ENCODE measurements at regions not wholly inside any gene's neighbourhood (a gene's known extent, or its start where the extent isn't known, plus 50 kb on each side); places are given as distances from the start of the nearest gene placed in this dataset.

GRCh38 chr13:85373322-85373721 lies 425.9 kb downstream of the SLITRK6 start:
- no peak overlapping the region for H3K27ac Mint-ChIP-seq
- Histone ChIP-seq H3K27me3 (replicated peaks in 1 of 2; ENCODE audit: control insufficient read depth in 2 of 2, extremely low read depth in 1 of 2, insufficient read depth in 2 of 2, low read length in 1 of 2) (no peaks in the 10 kb centered on the region), H3K27ac (ENCODE audit: low read length) (no peak overlapping the region), H3K36me3 (ENCODE audit: control insufficient read depth in 2 of 2, extremely low read depth in 1 of 2, insufficient read depth in 1 of 2, low read length in 1 of 2) (no peaks in the 10 kb centered on the region), H3K4me3 (ENCODE audit: control insufficient read depth in 1 of 2, extremely low read depth in 1 of 2, low read length in 1 of 2) (no peak overlapping the region), H3K4me1 (ENCODE audit: control insufficient read depth in 1 of 2, extremely low read depth in 1 of 2, insufficient read depth in 2 of 2, low read length in 2 of 2) (no peaks in the 10 kb centered on the region), H3K9me3 (no peaks in the 10 kb centered on the region)
- DNase-seq: no peak
- no peaks in the 10 kb centered on the region for H3K4me1 Mint-ChIP-seq
- H3K4me3 Mint-ChIP-seq: no peak overlapping the region
- CTCF ChIA-PET: no interaction called here
- ATAC-seq (replicated peaks in 1 of 4): no peak
- H3K27me3 Mint-ChIP-seq: no peaks in the 10 kb centered on the region
- no peaks in the 10 kb centered on the region for H3K36me3 Mint-ChIP-seq
- WGBS (ENCODE audit: insufficient coverage): no CpG with 5 or more reads among the region's 3 CpGs
- POLR2A ChIA-PET: no interaction called here
- peaks cover 0 to 4% (median 3%) of the 10 kb centered on the region in 3 donors for H3K9me3 Mint-ChIP-seq

GRCh38 chr13:85371254-85371653 lies 428.0 kb downstream of the SLITRK6 start:
- no peak for ATAC-seq (replicated peaks in 1 of 4)
- peaks cover 0 to 7% (median 0%) of the 10 kb centered on the region in 3 donors for H3K9me3 Mint-ChIP-seq
- Histone ChIP-seq H3K36me3 (ENCODE audit: control insufficient read depth in 2 of 2, extremely low read depth in 1 of 2, insufficient read depth in 1 of 2, low read length in 1 of 2) (no peaks in the 10 kb centered on the region), H3K4me3 (ENCODE audit: control insufficient read depth in 1 of 2, extremely low read depth in 1 of 2, low read length in 1 of 2) (no peak overlapping the region), H3K9me3 (no peaks in the 10 kb centered on the region), H3K27me3 (replicated peaks in 1 of 2; ENCODE audit: control insufficient read depth in 2 of 2, extremely low read depth in 1 of 2, insufficient read depth in 2 of 2, low read length in 1 of 2) (no peaks in the 10 kb centered on the region), H3K27ac (ENCODE audit: low read length) (no peak overlapping the region), H3K4me1 (ENCODE audit: control insufficient read depth in 1 of 2, extremely low read depth in 1 of 2, insufficient read depth in 2 of 2, low read length in 2 of 2) (no peaks in the 10 kb centered on the region)
- H3K36me3 Mint-ChIP-seq: no peaks in the 10 kb centered on the region
- H3K27ac Mint-ChIP-seq: no peak overlapping the region
- H3K27me3 Mint-ChIP-seq: no peaks in the 10 kb centered on the region
- ChIA-PET POLR2A (no interaction called here), CTCF (no interaction called here)
- H3K4me1 Mint-ChIP-seq: no peaks in the 10 kb centered on the region
- DNase-seq: no peak
- no peak overlapping the region for H3K4me3 Mint-ChIP-seq

GRCh38 chr13:85368686-85369085 lies 430.5 kb downstream of the SLITRK6 start:
- peaks cover 0 to 7% (median 4%) of the 10 kb centered on the region in 3 donors for H3K9me3 Mint-ChIP-seq
- Histone ChIP-seq H3K27me3 (replicated peaks in 1 of 2; ENCODE audit: control insufficient read depth in 2 of 2, extremely low read depth in 1 of 2, insufficient read depth in 2 of 2, low read length in 1 of 2) (no peaks in the 10 kb centered on the region), H3K36me3 (ENCODE audit: control insufficient read depth in 2 of 2, extremely low read depth in 1 of 2, insufficient read depth in 1 of 2, low read length in 1 of 2) (no peaks in the 10 kb centered on the region), H3K4me1 (ENCODE audit: control insufficient read depth in 1 of 2, extremely low read depth in 1 of 2, insufficient read depth in 2 of 2, low read length in 2 of 2) (no peaks in the 10 kb centered on the region), H3K27ac (ENCODE audit: low read length) (no peak overlapping the region), H3K4me3 (ENCODE audit: control insufficient read depth in 1 of 2, extremely low read depth in 1 of 2, low read length in 1 of 2) (no peak overlapping the region), H3K9me3 (no peaks in the 10 kb centered on the region)
- no peaks in the 10 kb centered on the region for H3K4me1 Mint-ChIP-seq
- H3K27ac Mint-ChIP-seq: no peak overlapping the region
- ATAC-seq (replicated peaks in 1 of 4): no peak
- H3K36me3 Mint-ChIP-seq: no peaks in the 10 kb centered on the region
- POLR2A ChIA-PET: no interaction called here
- CTCF ChIA-PET: no interaction called here
- no peak overlapping the region for H3K4me3 Mint-ChIP-seq
- no peak for DNase-seq
- no peaks in the 10 kb centered on the region for H3K27me3 Mint-ChIP-seq
- no CpG with 5 or more reads among the region's 1 CpG for WGBS (ENCODE audit: insufficient coverage)

- peaks cover 0 to 7% (median 4%) of the 10 kb centered on the region in 3 donors for H3K9me3 Mint-ChIP-seq
- Histone ChIP-seq H3K4me3 (ENCODE audit: control insufficient read depth in 1 of 2, extremely low read depth in 1 of 2, low read length in 1 of 2) (no peak overlapping the region), H3K27ac (ENCODE audit: low read length) (no peak overlapping the region), H3K9me3 (no peaks in the 10 kb centered on the region), H3K4me1 (ENCODE audit: control insufficient read depth in 1 of 2, extremely low read depth in 1 of 2, insufficient read depth in 2 of 2, low read length in 2 of 2) (no peaks in the 10 kb centered on the region), H3K36me3 (ENCODE audit: control insufficient read depth in 2 of 2, extremely low read depth in 1 of 2, insufficient read depth in 1 of 2, low read length in 1 of 2) (no peaks in the 10 kb centered on the region), H3K27me3 (replicated peaks in 1 of 2; ENCODE audit: control insufficient read depth in 2 of 2, extremely low read depth in 1 of 2, insufficient read depth in 2 of 2, low read length in 1 of 2) (no peaks in the 10 kb centered on the region)
- 14% methylated on average over 1 of the region's 2 CpGs for WGBS (ENCODE audit: insufficient coverage)
- no peak for ATAC-seq (replicated peaks in 1 of 4)
- POLR2A ChIA-PET: no interaction called here
- no peaks in the 10 kb centered on the region for H3K4me1 Mint-ChIP-seq
- H3K4me3 Mint-ChIP-seq: no peak overlapping the region
- no peak for DNase-seq
- H3K27ac Mint-ChIP-seq: no peak overlapping the region
- no peaks in the 10 kb centered on the region for H3K36me3 Mint-ChIP-seq
- CTCF ChIA-PET: no interaction called here
- no peaks in the 10 kb centered on the region for H3K27me3 Mint-ChIP-seq
Observed at GRCh38 chr13:85367887-85368286, 431.3 kb downstream of the SLITRK6 start.

GRCh38 chr13:85366759-85367417 lies 432.3 kb downstream of the SLITRK6 start:
- Mint-ChIP-seq H3K27me3 (no peaks in the 10 kb centered on the region), H3K4me1 (no peaks in the 10 kb centered on the region), H3K4me3 (no peak overlapping the region), H3K27ac (no peak overlapping the region), H3K36me3 (no peaks in the 10 kb centered on the region), H3K9me3 (peaks cover 0 to 5% (median 4%) of the 10 kb centered on the region in 3 donors)
- WGBS (ENCODE audit: insufficient coverage): no CpG with 5 or more reads among the region's 5 CpGs
- Histone ChIP-seq H3K4me1 (ENCODE audit: control insufficient read depth in 1 of 2, extremely low read depth in 1 of 2, insufficient read depth in 2 of 2, low read length in 2 of 2) (no peaks in the 10 kb centered on the region), H3K4me3 (ENCODE audit: control insufficient read depth in 1 of 2, extremely low read depth in 1 of 2, low read length in 1 of 2) (no peak overlapping the region), H3K27ac (ENCODE audit: low read length) (no peak overlapping the region), H3K36me3 (ENCODE audit: control insufficient read depth in 2 of 2, extremely low read depth in 1 of 2, insufficient read depth in 1 of 2, low read length in 1 of 2) (no peaks in the 10 kb centered on the region), H3K9me3 (no peaks in the 10 kb centered on the region), H3K27me3 (replicated peaks in 1 of 2; ENCODE audit: control insufficient read depth in 2 of 2, extremely low read depth in 1 of 2, insufficient read depth in 2 of 2, low read length in 1 of 2) (no peaks in the 10 kb centered on the region)
- CTCF ChIA-PET: no interaction called here
- DNase-seq (no peak), ATAC-seq (replicated peaks in 1 of 4) (no peak)
- POLR2A ChIA-PET: no interaction called here

- ChIA-PET POLR2A (no interaction called here), CTCF (no interaction called here)
- DNase-seq (no peak), ATAC-seq (replicated peaks in 1 of 4) (no peak)
- Mint-ChIP-seq H3K4me1 (no peaks in the 10 kb centered on the region), H3K36me3 (no peaks in the 10 kb centered on the region), H3K4me3 (no peak overlapping the region), H3K27me3 (no peaks in the 10 kb centered on the region), H3K9me3 (peaks cover 0 to 4% (median 4%) of the 10 kb centered on the region in 3 donors), H3K27ac (no peak overlapping the region)
- 93% methylated on average over 15 of the region's 15 CpGs for WGBS (ENCODE audit: insufficient coverage)
- no peaks in the 10 kb centered on the region for H3K36me3 ChIP-seq (ENCODE audit: control insufficient read depth in 2 of 2, extremely low read depth in 1 of 2, insufficient read depth in 1 of 2, low read length in 1 of 2)
- H3K27ac ChIP-seq (ENCODE audit: low read length): no peak overlapping the region
- H3K4me1 ChIP-seq (ENCODE audit: control insufficient read depth in 1 of 2, extremely low read depth in 1 of 2, insufficient read depth in 2 of 2, low read length in 2 of 2): no peaks in the 10 kb centered on the region
- H3K4me3 ChIP-seq (ENCODE audit: control insufficient read depth in 1 of 2, extremely low read depth in 1 of 2, low read length in 1 of 2): no peak overlapping the region
- no peaks in the 10 kb centered on the region for H3K9me3 ChIP-seq
- no peaks in the 10 kb centered on the region for H3K27me3 ChIP-seq (replicated peaks in 1 of 2; ENCODE audit: control insufficient read depth in 2 of 2, extremely low read depth in 1 of 2, insufficient read depth in 2 of 2, low read length in 1 of 2)
Observed at GRCh38 chr13:85363504-85363903, 435.7 kb downstream of the SLITRK6 start.

GRCh38 chr13:85362980-85363379 lies 436.2 kb downstream of the SLITRK6 start:
- Mint-ChIP-seq H3K4me1 (no peaks in the 10 kb centered on the region), H3K9me3 (peaks cover 0 to 7% (median 4%) of the 10 kb centered on the region in 3 donors), H3K27ac (no peak overlapping the region), H3K36me3 (no peaks in the 10 kb centered on the region), H3K4me3 (no peak overlapping the region), H3K27me3 (no peaks in the 10 kb centered on the region)
- Histone ChIP-seq H3K36me3 (ENCODE audit: control insufficient read depth in 2 of 2, extremely low read depth in 1 of 2, insufficient read depth in 1 of 2, low read length in 1 of 2) (no peaks in the 10 kb centered on the region), H3K9me3 (no peaks in the 10 kb centered on the region), H3K4me1 (ENCODE audit: control insufficient read depth in 1 of 2, extremely low read depth in 1 of 2, insufficient read depth in 2 of 2, low read length in 2 of 2) (no peaks in the 10 kb centered on the region), H3K4me3 (ENCODE audit: control insufficient read depth in 1 of 2, extremely low read depth in 1 of 2, low read length in 1 of 2) (no peak overlapping the region), H3K27ac (ENCODE audit: low read length) (no peak overlapping the region), H3K27me3 (replicated peaks in 1 of 2; ENCODE audit: control insufficient read depth in 2 of 2, extremely low read depth in 1 of 2, insufficient read depth in 2 of 2, low read length in 1 of 2) (no peaks in the 10 kb centered on the region)
- no peak for DNase-seq
- ChIA-PET POLR2A (no interaction called here), CTCF (no interaction called here)
- no peak for ATAC-seq (replicated peaks in 1 of 4)
- 89% methylated on average over 29 of the region's 29 CpGs for WGBS (ENCODE audit: insufficient coverage)
